ENCODE measurements at regions not wholly inside any gene's neighbourhood (a gene's known extent, or its start where the extent isn't known, plus 50 kb on each side); places are given as distances from the start of the nearest gene placed in this dataset.
A peak's percentile ranks its signal among the peaks of the same experiment; 100 is the strongest.

GRCh38 chr21:18937337-18937736, 533.8 kb upstream of the TMPRSS15 start:
- no peak overlapping the region for H3K27ac ChIP-seq
- no peak overlapping the region for H3K4me3 ChIP-seq
- no peaks in the 10 kb centered on the region for H3K27me3 ChIP-seq (replicated peaks in 1 of 7)
- no peaks in the 10 kb centered on the region for H3K36me3 ChIP-seq
- no peaks in the 10 kb centered on the region for H3K4me1 ChIP-seq
- intact Hi-C loops (cut with DNase I; ENCODE audit: low total_unique reads), result no loop called here
- TF ChIP-seq POLR2AphosphoS5 (IDR thresholded peaks at IDR 0.05) (no peak), POLR2A (IDR thresholded peaks at IDR 0.05) (no peak), CTCF (IDR thresholded peaks at IDR 0.05 in 8 of 11, conservative IDR thresholded peaks at IDR 0.05 in 3 of 11) (no peak)
- no peak for DNase-seq
- WGBS, 5 donors, result 81 to 89% (median 82%) methylated on average over 7 of the region's 7 CpGs
- H3K9me3 ChIP-seq, result no peaks in the 10 kb centered on the region

GRCh38 chr21:18940791-18941190, 537.2 kb upstream of the TMPRSS15 start:
- no peak overlapping the region for H3K27ac ChIP-seq
- TF ChIP-seq CTCF (IDR thresholded peaks at IDR 0.05 in 8 of 11, conservative IDR thresholded peaks at IDR 0.05 in 3 of 11) (no peak), POLR2AphosphoS5 (IDR thresholded peaks at IDR 0.05) (no peak), POLR2A (IDR thresholded peaks at IDR 0.05) (no peak)
- no peak overlapping the region for H3K4me3 ChIP-seq
- WGBS, 5 donors, result 77 to 83% (median 78%) methylated on average over 4 of the region's 4 CpGs
- H3K36me3 ChIP-seq, result no peaks in the 10 kb centered on the region
- intact Hi-C loops (cut with DNase I; ENCODE audit: low total_unique reads), result no loop called here
- H3K27me3 ChIP-seq (replicated peaks in 1 of 7), result no peaks in the 10 kb centered on the region
- no peaks in the 10 kb centered on the region for H3K4me1 ChIP-seq
- no peak for DNase-seq
- no peaks in the 10 kb centered on the region for H3K9me3 ChIP-seq

- Histone ChIP-seq H3K27ac (no peak overlapping the region), H3K9me3 (no peaks in the 10 kb centered on the region), H3K4me1 (no peaks in the 10 kb centered on the region), H3K4me3 (no peak overlapping the region), H3K27me3 (replicated peaks in 1 of 7) (no peaks in the 10 kb centered on the region), H3K36me3 (no peaks in the 10 kb centered on the region)
- no peak for TF ChIP-seq POLR2AphosphoS5 (IDR thresholded peaks at IDR 0.05)
- no peak for TF ChIP-seq POLR2A (IDR thresholded peaks at IDR 0.05)
- no peak for TF ChIP-seq CTCF (IDR thresholded peaks at IDR 0.05 in 8 of 11, conservative IDR thresholded peaks at IDR 0.05 in 3 of 11)
- WGBS, 5 donors, result 79 to 90% (median 82%) methylated on average over 13 of the region's 13 CpGs
- DNase-seq, result no peak
- intact Hi-C loops (cut with DNase I; ENCODE audit: low total_unique reads), result no loop called here
These were observed 546.6 kb upstream of the TMPRSS15 start for GRCh38 chr21:18950045-18950740.

- Histone ChIP-seq H3K36me3 (no peaks in the 10 kb centered on the region), H3K9me3 (no peaks in the 10 kb centered on the region), H3K27ac (no peak overlapping the region), H3K4me3 (no peak overlapping the region), H3K4me1 (no peaks in the 10 kb centered on the region), H3K27me3 (replicated peaks in 1 of 7) (no peaks in the 10 kb centered on the region)
- DNase-seq, result no peak
- peak in 3 of 11 experiments; percentile 13 to 26 (median 24) for TF ChIP-seq CTCF (IDR thresholded peaks at IDR 0.05 in 8 of 11, conservative IDR thresholded peaks at IDR 0.05 in 3 of 11)
- no peak for TF ChIP-seq POLR2A (IDR thresholded peaks at IDR 0.05)
- intact Hi-C loops (cut with DNase I; ENCODE audit: low total_unique reads), result no loop called here
- 52 to 60% (median 55%) methylated on average over 14 of the region's 14 CpGs for WGBS, 5 donors
These were observed 547.9 kb upstream of the TMPRSS15 start for GRCh38 chr21:18951271-18952038.
